Femur (tissue), 1 donor: ENCODE measurements at regions not wholly inside any gene's neighbourhood (a gene's known extent, or its start where the extent isn't known, plus 50 kb on each side); places are given as distances from the start of the nearest gene placed in this dataset.
"Not testable (repeated sequence)": the region's sequence is repeated elsewhere in the genome, so short reads cannot be mapped to it uniquely, and the experiment has no call there.

Source experiments
- DNase-seq: peaks from one replicate; pipeline ENCODE4 v3.0.0-alpha.2; 2017

DNA sequence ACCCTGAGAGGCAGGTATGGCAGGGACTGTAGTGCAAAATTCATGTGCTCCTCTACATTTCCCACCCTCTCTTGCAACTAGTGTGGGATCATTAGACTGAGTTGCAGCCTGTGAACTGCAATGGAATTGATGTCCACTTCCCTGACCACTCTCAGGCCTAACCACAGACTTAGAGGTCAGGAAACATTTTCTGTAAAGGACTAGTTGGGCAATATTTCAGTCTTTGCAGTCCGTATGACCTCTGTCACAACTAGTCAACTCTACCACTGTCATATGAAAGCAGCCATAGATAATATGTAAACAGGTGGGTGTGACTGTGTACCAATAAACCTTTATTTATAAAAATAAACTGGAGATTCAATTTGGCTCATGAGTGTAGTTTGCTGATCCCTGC, 134.4 kb upstream of the TOP1 start:
- no peak for DNase-seq

DNA sequence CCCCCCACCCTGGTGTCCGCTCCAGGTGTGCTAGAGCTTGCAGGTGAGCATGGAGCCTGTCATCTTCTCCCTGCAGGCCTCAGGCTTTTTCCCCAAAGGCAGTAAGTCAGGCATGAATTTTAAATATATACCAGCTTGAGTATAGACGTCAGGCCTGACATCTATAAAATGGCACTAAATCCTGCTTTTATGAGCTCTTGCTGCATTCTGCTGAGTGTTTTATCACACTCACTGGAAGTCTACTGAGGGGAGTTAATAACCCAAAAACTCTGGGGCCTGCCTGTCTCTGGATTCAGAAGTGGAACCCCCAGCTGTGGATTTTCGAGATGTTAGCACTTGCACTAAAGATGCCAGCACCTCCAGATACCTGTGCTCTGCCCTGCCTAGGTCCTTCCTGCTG, 133.4 kb upstream of the TOP1 start:
- DNase-seq = no peak

DNA sequence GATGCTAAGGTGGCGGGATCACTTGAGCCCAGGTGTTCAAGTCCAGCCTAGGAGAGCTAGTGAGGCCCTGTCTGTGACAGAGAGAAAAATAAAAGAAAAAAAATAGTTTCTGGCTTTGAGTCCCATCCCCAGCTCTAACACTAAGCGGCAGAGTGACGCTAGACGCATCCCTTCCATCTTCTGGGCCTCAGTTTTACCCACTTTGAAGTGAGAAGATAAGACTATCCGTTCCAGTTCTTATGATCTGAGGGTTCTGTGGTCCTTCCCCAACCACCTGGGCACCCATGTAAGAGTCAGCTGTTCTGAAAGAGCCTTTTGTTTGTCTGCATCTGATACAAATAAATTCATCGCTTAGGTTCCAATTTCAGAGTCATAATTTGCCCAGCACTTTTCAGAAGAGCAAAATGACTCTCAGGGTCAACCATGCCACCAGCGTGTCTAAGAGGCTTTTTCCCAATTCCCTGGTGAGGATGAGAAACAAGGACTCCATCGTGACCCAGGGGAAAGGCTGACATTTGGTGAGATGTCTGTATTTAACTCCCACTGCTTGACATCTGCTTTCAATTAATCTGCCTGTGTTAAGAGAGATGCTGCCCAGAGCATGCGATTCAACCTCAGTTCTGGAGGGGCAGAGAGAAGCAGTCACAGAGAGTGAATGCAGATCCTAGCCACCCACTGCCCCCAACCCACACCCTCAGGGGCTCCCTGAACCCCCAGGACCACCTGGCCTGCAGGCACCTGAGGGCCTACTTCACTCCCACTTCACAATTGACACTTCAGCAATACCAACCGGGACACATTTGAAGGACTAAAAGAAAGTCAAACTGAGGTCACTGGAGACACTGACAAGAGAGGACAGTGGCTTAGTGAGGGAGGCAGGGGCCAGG, 131.6 kb upstream of the TOP1 start:
- DNase-seq = no peak

DNA sequence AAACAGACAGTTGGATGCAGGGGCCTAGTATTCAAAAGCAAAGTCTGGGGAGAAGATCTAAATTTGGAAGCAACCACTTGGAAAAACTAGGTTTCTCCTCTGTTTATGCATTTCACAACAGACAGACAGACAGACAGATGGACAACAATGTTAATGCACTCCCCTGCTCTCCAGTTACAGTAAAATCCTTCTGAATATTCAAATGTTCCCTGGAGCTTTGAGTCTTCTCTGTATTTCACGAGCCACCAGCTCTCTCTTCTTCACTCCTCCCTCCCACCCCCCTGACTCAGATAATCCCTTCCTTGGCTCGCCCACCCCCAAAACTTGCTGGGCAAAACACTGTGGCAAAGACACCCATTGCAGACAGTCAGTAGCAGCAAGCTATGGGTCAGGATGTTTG, 129.3 kb upstream of the TOP1 start:
- DNase-seq = no peak

DNA sequence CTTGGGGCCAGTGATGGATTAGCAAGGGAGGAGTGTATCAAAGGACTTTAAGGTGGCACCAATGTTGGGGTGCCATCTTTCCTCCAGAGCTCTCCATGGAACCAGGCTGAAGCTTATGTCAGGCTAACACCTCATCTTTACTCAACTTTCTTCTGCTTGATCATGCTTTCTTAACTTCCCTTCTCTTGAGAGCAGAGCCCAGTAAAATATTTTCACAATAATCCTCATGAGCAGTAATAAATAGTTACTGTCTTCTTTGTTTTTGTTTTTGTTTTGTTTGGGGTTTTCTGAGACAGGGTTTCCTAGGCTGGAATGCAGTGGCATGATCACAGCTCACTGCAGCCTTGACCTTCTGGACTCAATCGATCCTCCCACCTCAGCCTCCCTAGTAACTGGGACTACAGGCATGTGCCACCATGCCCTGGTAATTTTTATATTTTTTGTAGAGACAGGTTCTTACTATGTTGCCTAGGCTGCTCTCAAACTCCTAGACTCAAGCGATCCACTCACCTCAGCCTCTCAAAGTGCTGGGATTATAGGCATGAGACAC, 127.9 kb upstream of the TOP1 start:
- no peak for DNase-seq

DNA sequence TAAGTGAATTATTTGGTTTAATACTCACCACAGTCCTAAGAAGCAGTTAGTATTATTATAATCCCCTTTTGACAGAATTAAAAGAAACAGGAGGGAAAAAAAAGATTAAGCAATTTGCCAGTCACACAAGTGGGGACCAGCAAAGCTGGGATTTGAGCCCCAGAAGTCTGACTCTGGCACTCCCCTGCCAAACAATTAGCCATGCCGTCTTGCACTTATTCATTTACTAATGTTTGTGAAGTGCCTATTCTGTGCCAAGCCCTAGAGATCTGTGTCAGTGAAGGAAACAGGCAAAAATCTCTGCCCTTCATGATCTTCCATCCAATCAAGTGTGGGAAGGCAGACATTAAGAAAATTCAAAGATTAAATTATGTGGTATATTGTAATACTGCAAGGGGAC, 126.0 kb upstream of the TOP1 start:
- no peak for DNase-seq

DNA sequence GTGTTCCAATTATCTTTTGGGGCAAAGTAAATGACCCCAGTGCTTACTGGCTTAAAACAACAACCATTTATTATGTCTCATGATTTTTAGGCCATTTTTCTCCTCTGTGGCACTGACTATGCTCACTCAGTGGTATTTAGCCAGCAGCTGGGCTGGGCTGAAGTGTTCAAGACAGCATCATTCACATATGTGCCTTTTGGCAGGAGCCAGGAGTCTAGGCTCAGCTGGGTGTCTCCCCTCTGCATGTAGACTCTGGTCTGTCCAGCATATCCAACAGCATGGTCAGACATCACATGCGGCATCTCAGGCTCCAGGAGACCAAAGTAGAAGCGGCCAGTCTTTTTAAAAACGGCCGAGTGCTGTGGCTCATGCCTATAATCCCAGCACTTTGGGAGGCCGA, 120.3 kb upstream of the TOP1 start:
- no peak for DNase-seq

DNA sequence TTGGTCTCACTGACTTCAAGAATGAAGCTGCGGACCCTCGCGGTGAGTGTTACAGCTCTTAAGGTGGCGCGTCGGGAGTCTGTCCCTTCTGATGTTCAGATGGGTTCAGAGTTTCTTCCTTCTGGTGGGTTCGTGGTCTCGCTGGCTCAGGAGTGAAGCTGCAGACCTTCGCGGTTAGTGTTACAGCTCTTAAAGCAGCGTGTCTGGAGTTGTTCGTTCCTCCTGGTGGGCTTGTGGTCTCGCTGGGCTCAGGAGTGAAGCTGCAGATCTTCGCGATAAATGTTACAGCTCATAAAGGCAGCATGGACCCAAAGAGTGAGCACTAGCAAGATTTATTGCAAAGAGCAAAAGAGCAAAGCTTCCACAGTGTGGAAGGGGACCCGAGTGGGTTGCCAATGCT, 119.1 kb upstream of the TOP1 start:
- not testable (repeated sequence) for DNase-seq

DNA sequence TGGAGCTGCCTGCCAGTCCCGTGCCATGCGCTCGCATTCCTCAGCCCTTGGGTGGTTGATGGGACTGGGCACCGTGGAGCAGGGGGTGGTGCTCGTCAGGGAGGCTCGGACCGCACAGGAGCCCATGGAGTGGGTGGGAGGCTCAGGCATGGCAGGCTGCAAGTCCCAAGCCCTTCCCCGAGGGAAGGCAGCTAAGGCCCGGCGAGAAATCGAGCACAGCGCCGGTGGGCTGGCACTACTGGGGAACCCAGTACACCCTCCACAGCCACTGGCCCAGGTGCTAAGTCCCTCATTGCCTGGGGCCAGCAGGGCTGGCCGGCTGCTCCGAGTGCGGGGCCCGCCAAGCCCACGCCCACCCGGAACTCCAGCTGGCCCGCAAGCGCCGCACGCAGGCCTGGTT, 118.2 kb upstream of the TOP1 start:
- DNase-seq = not testable (repeated sequence)

DNA sequence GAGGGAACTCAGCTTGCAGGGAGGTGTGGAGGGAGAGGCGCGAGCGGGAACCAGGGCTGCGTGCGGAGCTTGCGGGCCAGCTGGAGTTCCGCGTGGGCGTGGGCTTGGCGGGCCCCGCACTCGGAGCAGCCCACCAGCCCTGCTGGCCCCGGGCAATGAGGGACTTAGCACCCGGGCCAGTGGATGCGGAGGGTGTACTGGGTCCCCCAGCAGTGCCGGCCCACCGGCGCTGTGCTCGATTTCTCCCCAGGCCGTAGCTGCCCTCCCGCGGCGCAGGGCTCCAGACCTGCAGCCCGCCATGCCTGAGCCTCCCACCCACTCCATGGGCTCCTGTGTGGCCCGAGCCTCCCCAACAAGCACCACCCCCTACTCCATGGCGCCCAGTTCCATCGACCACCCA, 117.5 kb upstream of the TOP1 start:
- DNase-seq = not testable (repeated sequence)

DNA sequence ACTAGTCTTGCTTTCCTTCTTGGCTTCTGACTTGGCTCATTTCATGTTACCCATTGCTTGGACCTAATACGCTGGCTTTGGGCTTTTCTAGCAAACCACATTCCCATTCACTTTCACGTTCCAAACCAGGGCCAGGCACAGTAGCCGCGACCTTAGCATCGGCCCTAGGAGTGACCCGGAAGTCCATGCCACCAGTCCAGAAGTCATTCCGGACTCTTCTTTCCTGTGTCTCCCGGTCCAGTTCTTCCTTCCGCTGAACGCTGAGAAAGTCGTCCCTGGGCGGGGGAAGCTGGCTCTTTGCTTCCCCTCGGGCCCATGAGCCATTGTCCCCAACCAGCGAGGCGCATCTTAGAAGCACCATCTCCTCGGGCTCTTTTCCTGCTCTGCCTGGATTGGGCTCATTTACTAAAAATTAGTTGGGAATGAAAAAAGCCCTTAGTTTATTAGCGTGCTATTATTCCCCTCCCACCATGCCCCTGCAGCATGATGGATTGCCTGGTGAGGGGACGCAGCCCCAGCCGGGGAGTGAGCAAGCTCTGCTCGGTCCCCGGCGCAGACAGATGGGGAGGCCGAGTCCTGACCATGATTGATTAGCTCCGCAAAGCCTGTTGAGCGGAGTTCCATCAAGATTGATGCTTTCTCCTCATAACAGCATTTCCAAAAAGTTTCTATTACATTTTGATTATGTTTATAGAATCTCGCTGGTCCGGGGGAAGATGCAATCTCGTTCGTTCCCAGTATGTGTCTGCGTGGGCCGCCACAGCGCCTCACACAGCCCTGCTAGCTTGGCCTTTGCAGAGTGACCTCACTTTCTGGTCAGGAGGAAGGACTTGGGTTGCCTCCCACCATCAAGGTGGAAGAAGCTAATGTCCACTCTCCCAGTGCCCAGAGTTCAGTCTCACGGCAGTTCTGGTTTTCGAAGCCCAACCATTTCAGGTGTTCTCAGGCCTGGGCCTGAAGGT, 115.1 kb upstream of the TOP1 start:
- no peak for DNase-seq

DNA sequence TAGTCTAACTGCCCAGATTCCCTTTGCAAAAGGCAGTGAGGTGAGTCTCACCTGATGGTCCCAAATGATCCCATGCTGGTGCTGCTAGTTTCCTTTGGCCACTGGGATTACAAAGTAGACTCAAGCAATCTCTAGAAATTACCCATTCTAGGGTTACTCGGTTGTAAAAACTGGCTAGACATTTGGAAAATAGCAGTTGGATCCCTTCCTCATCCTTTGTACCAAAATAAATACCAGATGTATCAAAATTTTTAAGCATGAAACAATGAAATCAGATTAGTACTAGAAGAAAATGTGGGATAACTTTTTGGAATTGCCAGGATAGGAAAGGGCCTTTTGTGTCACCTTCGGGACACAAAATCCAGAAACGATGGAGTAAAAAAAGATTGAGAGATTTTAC, 112.9 kb upstream of the TOP1 start:
- no peak for DNase-seq

DNA sequence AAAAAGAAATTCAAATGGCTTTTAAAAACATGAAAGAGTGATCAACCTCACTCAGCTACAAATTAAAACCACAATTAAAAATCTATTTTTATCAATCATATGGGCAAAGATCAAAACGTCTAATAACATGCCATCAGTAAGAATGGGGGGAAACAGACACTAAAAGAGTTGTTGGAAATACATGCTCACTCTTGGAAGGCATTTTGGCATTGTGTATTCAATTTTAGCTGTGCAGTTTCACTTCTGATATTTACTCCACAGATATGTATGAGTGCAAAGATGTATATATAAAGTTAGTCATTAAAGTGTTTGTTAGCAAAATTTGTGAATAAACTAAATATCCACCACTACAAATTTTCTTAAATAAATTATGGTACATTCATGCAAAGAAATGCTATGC, 112.3 kb upstream of the TOP1 start:
- no peak for DNase-seq

DNA sequence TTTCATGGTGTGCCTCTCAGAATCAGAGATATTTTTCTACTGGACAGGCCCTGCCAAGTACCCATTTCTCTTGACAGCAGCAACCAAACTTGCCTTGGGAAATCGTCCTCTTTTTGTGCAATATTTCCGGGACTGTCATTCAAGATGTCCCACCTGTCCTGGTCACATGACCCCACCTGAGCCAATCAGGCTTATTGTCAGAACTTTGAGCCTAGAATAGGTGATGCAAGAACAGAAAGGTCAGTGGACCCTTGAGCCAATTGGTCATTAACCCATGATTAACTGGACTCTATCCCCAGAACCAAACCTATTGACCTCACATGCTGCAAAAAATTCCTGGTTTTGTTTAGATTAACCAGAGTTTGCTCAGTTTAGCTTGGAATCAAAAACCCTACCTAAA, 108.3 kb upstream of the TOP1 start:
- no peak for DNase-seq

DNA sequence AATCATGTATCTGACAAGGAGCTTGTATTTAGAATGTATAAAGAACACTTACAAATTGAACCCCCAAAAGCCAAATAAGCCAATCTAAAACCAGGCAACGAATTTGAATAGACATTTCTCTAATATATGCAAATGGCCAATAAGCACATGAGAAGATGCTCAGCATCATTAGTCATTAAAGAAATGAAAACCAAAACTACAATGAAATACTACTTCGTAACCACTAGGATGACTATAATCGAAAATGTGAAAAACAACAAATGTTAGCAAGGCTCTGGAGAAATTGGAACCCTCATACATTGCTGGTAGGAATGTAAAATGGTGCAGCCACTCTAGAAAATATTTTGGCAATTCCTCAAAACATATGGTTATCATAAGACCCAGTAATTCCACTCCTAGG, 105.8 kb upstream of the TOP1 start:
- no peak for DNase-seq

DNA sequence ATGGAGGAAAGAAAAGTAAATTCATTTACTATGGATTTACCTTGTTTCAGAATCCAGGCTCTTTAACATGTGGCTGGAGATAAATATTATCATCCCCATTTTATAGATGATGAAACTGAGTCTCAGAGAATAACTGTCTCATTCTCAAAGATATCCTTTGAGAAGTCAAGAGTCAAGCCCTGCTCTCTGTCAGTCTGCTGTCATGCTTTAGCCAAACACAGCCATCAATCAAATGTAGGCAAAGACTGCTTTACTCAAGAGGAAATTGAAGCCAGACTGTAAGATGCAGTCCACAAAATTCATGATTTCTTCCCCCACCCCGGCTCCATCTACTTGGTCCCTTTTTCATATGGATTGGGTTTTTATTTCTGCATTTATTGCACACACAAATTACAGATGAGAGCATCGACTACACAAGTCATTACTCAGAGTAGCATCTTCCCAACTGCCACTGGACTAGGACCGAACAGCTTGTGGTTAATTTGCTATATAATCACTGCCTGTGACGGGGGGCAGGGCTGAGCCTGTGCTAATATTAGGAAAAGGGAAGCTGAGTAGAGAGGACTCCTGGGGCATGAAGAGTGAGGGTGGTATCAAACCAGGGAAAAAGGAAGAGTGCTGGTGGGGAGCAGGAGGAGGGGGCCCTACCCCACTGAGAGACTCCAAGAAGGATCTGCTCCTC, 102.7 kb upstream of the TOP1 start:
- DNase-seq = no peak

DNA sequence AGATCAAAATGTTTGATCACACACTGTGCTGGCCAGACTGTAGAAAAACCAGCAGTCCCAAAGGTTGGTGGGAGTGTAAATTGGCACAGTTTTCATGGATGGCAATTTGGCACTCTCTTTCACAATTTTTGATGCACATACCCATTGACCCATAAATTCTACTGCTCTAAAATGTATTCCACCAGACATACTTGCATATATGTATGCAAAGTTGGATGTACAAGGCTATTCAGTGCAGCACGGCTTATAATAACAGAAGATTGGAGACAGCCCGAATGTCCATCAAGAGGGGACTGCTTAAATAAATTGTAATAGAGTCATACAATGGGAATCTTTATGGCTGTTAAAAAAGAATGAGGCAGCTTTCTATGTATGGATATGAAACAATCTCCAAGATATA, 101.7 kb upstream of the TOP1 start:
- DNase-seq = no peak

DNA sequence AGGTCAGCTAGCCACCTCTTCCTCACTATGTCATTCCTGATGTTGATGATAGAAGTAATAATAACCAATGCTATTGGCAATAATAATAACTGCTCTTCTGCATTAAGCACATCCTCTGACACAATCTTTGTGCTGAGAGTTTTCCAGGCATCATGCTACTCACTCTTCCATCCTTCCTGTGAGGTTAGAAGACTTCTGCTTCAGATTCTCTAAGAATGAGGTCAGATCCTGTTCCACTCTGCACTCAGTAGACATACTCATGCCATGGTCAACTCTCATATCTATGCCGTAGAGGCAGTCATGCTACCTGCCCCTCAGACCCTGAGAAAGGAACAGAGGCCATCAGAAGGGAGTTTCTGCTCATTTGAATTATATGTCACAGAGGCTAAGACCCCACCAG, 98.1 kb upstream of the TOP1 start:
- no peak for DNase-seq

DNA sequence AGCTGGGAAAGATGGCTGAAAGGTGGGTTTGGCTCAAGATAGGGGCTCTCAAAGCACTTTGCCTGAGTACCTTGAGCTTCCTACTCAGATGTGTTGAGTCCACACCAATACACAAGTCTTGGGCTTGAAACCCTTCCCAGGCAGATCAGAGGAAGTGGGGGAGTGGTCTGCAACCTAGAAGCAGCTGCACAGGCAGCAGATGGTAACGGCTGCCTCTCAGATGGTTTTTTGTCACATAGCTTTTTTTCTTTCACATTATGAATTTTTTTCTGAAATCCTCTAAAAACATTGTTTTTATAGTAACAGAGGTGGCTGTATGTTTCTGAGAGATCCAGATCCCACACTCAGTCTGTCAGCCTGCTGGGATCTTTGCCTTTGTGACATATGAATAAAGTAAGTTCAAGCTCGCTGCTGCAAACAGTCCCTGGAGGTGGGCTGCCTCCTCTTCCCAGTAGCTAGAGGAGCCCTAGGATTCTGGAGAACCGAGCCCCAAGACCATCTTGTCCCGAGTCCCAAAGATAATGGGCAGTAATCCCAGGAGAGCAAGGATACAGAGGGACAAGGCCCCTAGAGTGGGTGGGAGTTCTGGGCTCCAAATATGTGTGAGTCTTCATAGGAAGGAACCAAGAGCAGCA, 97.1 kb upstream of the TOP1 start:
- no peak for DNase-seq

DNA sequence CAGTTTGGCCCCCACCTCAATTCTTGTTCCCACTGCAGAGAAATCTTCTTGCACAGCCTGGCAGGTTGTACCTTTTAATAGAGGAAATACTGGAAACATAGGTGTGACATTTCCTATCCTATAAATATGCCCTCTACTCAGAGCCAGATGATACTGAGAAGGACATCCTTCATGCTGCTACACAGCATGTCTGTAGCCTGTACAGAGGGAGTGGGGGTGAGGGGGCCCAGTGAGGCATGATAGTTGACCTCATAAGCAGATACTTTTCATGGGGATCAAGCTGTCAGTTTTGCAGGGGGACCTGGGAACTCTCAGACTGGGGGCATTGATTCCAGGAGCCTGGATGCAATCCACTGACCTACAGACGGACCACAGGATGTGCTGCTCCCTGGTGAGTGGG, 96.2 kb upstream of the TOP1 start:
- no peak for DNase-seq

DNA sequence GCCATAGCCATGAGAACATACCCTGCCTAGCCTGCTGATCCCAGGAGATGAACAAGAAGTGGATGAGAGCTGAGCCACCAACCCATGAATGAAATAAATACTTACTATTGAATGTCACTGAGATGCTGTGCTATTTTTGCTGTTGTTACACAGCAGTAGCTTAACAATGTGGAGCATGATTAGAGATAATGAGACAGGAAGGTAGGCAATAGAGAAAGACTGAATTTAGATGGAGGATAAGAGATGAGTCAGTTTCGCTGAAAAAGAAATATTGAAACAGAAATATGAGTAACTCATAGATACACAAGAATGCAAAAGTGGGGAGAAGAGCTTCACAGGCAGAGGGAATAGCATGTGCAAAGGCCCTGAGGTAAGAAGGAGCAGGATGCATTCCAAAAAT, 94.9 kb upstream of the TOP1 start:
- DNase-seq = no peak

DNA sequence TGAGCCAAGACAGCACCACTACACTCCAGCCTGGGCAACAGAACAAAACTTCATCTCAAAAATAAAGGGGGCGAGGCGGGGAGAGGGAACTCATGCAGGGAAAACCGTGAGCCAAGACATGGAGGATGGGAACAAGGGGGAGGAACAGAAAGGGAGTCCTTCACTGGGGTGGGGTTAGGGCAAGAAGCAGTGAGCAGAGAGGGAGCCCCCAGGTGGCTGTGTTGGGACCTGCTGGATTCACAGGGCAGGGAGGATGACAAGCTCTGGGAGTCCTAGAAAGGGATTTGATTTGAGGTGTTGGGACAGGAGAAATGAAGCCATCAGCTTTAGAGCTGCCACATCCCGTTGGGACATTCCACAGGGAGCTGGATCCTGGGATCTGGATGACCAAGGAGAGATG, 90.6 kb upstream of the TOP1 start:
- no peak for DNase-seq

DNA sequence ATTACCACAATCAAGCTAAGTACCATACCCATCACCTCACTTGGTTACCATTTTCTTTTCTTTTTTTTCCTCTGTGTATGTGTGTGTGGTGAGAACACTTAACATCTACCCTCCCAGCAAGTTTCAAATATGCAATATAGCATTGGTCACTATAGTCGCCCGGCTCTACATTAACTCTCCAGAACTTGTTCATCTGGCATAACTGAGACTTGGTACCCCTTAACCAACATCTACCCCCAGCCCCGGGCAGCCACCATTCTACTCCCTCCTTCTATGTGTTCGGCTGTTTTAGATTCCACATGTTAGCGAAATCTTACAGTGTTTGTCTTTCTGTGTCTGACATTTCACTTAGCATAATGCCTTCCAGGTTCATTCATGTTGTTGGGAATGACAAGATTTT, 89.0 kb upstream of the TOP1 start:
- DNase-seq = no peak
